ENCODE measurements at regions not wholly inside any gene's neighbourhood (a gene's known extent, or its start where the extent isn't known, plus 50 kb on each side); places are given as distances from the start of the nearest gene placed in this dataset.

DNA sequence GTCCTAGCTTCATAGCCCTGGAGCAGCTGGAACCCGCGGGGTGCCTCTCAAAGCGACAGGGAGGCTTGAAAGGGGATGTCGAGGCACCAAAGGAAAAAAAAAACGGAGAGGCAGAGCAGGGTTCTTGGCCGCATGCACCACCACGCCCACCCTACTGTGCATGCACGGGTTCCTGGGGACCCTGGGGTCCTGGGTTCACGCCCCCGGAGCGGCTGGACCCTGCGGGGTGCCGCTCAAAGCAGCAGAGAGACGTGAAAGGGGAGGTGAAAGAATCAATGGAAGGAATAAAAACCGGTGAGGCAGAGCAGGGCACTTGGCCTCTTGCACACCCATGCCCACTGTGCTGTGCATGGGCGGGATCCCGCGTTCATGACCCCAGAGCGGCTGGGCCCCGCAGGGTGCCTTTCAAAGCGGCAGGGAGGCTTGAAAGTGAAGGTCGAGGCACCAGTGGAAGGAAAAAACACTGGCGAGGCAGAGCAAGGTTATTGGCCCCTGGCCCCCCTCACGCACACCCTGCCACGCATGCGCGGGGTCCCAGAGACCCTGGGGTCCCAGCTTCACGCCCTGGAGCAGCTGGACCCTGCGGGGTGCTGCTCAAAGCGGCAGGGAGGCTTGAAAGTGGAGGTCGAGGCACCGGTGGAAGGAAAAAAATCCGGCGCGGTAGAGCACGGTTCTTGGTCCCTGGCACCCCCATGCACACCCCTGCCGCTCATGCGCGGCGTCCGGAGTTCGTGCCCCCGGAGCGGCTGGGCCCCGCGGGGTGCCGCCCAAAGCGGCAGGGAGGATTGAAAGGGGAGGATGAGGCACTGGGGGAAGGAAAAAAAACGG lies 318.5 kb downstream of the ALG10 start:
- peaks cover 0 to 70% (median 4%) of the 10 kb centered on the region in 9 donors for H3K27me3 ChIP-seq
- peaks cover 0 to 29% (median 0%) of the 10 kb centered on the region in 12 donors for H3K9me3 ChIP-seq
- DNase-seq (no peak), ATAC-seq (no peak)
- intact Hi-C loops (cut with DNase I) = no loop called here
- no peak overlapping the region for H3K27ac ChIP-seq
- H3K4me1 ChIP-seq = no peaks in the 10 kb centered on the region
- TF ChIP-seq CTCF (IDR thresholded peaks at IDR 0.05) = no peak
- TF ChIP-seq POLR2A (IDR thresholded peaks at IDR 0.05) = no peak
- H3K36me3 ChIP-seq = no peaks in the 10 kb centered on the region
- H3K4me3 ChIP-seq = no peak overlapping the region
- WGBS, 4 donors = 44 to 54% (median 48%) methylated on average over 49 of the region's 49 CpGs

DNA sequence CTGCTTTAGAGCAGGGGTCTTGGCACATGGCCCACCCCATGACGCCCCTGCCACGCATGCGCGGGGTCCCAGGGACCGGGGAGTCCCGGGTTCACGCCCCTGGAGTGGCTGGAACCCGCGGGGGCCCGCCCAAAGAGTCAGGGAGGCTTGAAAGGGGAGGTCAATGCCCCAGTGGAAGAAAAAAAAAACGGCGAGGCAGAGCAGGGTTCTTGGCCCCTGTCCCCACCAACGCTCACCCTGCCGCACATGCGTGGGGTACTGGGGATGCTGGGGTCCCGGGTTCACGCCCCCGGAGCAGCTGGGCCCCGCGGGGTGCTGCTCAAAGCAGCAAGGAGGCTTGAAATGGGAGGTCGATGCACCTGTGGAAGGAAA lies 319.1 kb downstream of the ALG10 start:
- peaks cover 0 to 70% (median 4%) of the 10 kb centered on the region in 9 donors for H3K27me3 ChIP-seq
- no peak overlapping the region for H3K27ac ChIP-seq
- WGBS, 4 donors = 41 to 54% (median 45%) methylated on average over 21 of the region's 21 CpGs
- H3K4me1 ChIP-seq = no peaks in the 10 kb centered on the region
- ATAC-seq (no peak), DNase-seq (no peak)
- no peak overlapping the region for H3K4me3 ChIP-seq
- H3K9me3 ChIP-seq = peaks cover 0 to 30% (median 0%) of the 10 kb centered on the region in 12 donors
- H3K36me3 ChIP-seq = no peaks in the 10 kb centered on the region
- intact Hi-C loops (cut with DNase I) = no loop called here
- TF ChIP-seq CTCF (IDR thresholded peaks at IDR 0.05) (no peak), POLR2A (IDR thresholded peaks at IDR 0.05) (no peak)

DNA sequence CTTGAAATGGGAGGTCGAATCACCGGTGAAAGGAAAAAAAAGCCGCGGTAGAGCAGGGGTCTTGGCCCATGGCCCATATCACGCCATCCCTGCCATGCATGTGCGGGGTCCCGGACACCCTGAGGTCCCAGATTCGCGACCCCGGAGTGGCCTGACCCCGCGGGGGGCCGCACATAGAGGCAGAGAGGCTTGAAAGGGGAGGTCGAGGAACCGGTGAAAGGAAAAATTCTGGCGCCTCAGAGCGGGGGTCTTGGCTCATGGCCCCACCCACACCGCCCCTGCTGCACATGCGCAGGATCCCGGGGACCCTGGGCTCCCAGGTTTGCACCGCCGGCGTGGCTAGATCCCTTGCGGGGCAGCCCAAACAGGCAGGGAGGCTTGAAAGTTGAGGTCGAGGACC lies 319.8 kb downstream of the ALG10 start:
- no peaks in the 10 kb centered on the region for H3K4me1 ChIP-seq
- WGBS, 4 donors = 45 to 49% (median 47%) methylated on average over 23 to 25 of the region's 25 CpGs
- H3K4me3 ChIP-seq = no peak overlapping the region
- peaks cover 0 to 76% (median 4%) of the 10 kb centered on the region in 9 donors for H3K27me3 ChIP-seq
- intact Hi-C loops (cut with DNase I) = no loop called here
- no peak for DNase-seq
- H3K27ac ChIP-seq = no peak overlapping the region
- H3K9me3 ChIP-seq = peaks cover 0 to 31% (median 0%) of the 10 kb centered on the region in 12 donors
- TF ChIP-seq POLR2A (IDR thresholded peaks at IDR 0.05) (no peak), CTCF (IDR thresholded peaks at IDR 0.05) (no peak)
- H3K36me3 ChIP-seq = no peaks in the 10 kb centered on the region
- ATAC-seq = no peak

GRCh38 chr12:34343345-34343744 lies 321.0 kb downstream of the ALG10 start:
- no peak overlapping the region for H3K27ac ChIP-seq
- ATAC-seq = no peak
- no peak for DNase-seq
- H3K36me3 ChIP-seq = no peaks in the 10 kb centered on the region
- peaks cover 0 to 31% (median 0%) of the 10 kb centered on the region in 12 donors for H3K9me3 ChIP-seq
- intact Hi-C loops (cut with DNase I) = no loop called here
- no peak overlapping the region for H3K4me3 ChIP-seq
- TF ChIP-seq POLR2A (IDR thresholded peaks at IDR 0.05) (no peak), CTCF (IDR thresholded peaks at IDR 0.05) (no peak)
- 53 to 73% (median 63%) methylated on average over 22 of the region's 22 CpGs for WGBS, 4 donors
- H3K27me3 ChIP-seq = peaks cover 0 to 69% (median 3%) of the 10 kb centered on the region in 9 donors
- H3K4me1 ChIP-seq = no peaks in the 10 kb centered on the region
